ENCODE measurements at regions not wholly inside any gene's neighbourhood (a gene's known extent, or its start where the extent isn't known, plus 50 kb on each side); places are given as distances from the start of the nearest gene placed in this dataset.

DNA sequence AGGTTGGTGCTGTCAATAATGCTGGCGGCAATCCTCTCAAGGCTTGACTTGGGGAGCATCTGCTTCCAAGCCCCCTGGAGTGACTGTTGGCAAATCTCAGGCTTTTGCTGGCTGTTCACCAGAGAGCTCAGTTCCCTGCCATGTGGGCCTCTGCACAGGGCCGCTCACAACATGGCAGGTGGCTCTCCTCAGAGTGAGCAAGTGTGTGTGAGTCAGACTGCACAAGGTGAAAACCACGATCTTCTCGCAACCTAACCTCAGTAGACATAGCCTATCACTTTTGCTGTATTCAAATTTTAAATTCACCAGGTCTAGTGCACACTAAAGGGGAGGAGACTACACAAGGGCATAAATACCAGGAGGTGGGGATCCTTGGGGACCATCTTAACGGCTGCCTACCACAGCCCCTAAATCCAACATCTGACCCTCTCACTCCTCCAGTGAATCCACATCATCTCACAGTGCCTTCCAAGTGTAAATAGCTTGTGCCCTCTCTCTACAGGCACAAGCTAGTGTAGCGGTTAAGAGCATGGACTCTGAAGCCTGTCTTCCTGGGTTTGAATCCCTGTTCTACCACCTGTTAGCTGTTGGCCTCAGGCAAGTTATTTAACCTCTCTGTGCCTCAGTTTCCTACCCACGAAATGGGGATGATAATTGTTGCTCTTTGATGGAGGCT lies 187.7 kb upstream of the CXCR4 start:
- TF ChIP-seq CHD2 (IDR thresholded peaks at IDR 0.05; ENCODE audit: low read length, partially characterized antibody) (no peak), ZSCAN20 (CRISPR knock-in tag; IDR thresholded peaks at IDR 0.05) (no peak)
- TF ChIP-seq, protein P1, sequence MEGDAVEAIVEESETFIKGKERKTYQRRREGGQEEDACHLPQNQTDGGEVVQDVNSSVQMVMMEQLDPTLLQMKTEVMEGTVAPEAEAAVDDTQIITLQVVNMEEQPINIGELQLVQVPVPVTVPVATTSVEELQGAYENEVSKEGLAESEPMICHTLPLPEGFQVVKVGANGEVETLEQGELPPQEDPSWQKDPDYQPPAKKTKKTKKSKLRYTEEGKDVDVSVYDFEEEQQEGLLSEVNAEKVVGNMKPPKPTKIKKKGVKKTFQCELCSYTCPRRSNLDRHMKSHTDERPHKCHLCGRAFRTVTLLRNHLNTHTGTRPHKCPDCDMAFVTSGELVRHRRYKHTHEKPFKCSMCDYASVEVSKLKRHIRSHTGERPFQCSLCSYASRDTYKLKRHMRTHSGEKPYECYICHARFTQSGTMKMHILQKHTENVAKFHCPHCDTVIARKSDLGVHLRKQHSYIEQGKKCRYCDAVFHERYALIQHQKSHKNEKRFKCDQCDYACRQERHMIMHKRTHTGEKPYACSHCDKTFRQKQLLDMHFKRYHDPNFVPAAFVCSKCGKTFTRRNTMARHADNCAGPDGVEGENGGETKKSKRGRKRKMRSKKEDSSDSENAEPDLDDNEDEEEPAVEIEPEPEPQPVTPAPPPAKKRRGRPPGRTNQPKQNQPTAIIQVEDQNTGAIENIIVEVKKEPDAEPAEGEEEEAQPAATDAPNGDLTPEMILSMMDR (IDR thresholded peaks at IDR 0.05) = no peak

Measured in A549 (cell line).